Right lobe of liver (tissue), 4 donors: ENCODE measurements at regions not wholly inside any gene's neighbourhood (a gene's known extent, or its start where the extent isn't known, plus 50 kb on each side); places are given as distances from the start of the nearest gene placed in this dataset.

Source experiments
- CTCF ChIP-seq, 4 donors: fragments of 200-600 bp in 3 of 4; fragments of 450-650 bp in 1 of 4; IDR thresholded peaks; one replicate each; pipeline versions ENCODE4 v1.5.1 to v1.8.0; 2016 to 2022; ENCODE audit warnings: antibody characterized with exemption in 4 of 4, mild to moderate bottlenecking in 2 of 4
- POLR2A ChIP-seq: fragments of 450-650 bp; IDR thresholded peaks from one replicate; pipeline ENCODE4 v1.6.1; 2017; ENCODE audit warnings: antibody characterized with exemption, mild to moderate bottlenecking
- donor health status: DM: no; HTN: no; CAD: no.
- donor health status: DM: no; HTN: no; CAD: no.
- donor health status: DM: no; HTN: yes; CAD: no.

- TF ChIP-seq CTCF (IDR thresholded peaks at IDR 0.05) (no peak), POLR2A (no peak)
Observed at GRCh38 chr15:93973287-93973686, 258.1 kb upstream of the MCTP2 start.
